ENCODE measurements at regions not wholly inside any gene's neighbourhood (a gene's known extent, or its start where the extent isn't known, plus 50 kb on each side); places are given as distances from the start of the nearest gene placed in this dataset.
"Not testable (repeated sequence)": the region's sequence is repeated elsewhere in the genome, so short reads cannot be mapped to it uniquely, and the experiment has no call there.

DNA sequence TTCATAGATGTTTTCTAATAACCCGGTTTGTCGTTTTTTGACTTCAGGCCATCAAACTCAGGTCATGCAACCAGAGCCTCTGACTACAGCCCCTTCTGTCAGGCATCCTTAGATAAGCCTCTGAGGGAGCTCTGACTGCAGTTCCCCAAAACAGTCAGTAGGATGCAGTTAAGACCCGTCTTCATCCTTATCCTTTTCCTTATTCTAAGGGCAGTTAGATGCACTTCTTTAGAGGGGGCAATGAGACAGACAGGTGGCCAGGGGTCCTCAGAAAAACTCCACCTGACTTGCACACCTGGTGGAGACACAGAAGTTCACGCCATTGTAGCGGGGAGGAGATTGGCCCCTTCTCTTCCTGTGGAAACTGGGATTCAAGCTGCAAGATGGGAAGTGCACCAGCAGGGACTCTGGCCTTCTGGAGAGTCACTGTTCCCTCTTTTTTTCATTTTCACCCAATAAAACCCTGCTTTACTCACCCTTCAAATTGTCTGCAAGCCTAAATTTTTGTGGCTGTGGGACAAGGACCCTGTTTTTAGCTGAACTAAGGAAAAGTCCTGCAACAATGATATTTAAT, 104.8 kb upstream of the TFPI start:
- DNase-seq (no peak), ATAC-seq (no peak)
- intact Hi-C loops (cut with DNase I, micrococcal nuclease) = no loop called here

DNA sequence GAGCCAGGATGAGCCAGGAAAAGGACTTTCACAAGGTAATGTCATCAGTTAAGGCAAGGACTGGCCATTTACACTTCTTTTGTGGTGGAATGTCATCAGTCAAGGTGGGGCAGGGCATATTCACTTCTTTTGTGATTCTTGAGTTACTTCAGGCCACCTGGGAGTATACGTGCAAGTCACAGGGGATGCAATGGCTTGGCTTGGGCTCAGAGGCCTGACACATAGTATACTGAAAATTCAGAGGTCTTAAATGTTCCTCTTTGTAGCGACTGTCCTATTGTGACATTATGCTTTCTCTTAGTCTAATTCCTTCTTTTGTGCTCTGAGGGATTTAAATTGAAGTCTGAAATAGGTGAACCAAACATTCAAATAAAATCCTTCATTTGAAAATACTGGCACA, 121.8 kb upstream of the TFPI start:
- ATAC-seq; DNase-seq; intact Hi-C loops (cut with DNase I, micrococcal nuclease): not testable (repeated sequence)

DNA sequence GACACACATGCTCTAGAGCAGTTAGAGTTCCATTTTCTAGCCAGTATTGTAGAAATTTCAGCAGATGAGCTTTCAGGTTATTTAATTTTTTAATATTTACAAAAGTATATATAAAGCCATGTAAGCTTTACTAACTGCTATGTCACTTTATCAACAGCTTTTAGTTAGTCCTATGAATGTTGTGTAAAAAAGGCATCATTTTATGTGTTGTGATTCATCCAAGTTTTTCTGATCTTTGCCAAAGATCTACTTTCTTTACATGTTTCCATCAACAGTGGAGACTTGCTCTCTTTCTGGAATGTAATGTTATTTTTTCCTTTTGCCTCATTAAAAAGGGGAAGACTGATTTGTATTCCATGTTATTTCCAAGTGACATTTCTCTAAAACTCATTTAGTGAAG, 125.2 kb upstream of the TFPI start:
- intact Hi-C loops (cut with DNase I, micrococcal nuclease) = no loop called here
- ATAC-seq (no peak), DNase-seq (no peak)

DNA sequence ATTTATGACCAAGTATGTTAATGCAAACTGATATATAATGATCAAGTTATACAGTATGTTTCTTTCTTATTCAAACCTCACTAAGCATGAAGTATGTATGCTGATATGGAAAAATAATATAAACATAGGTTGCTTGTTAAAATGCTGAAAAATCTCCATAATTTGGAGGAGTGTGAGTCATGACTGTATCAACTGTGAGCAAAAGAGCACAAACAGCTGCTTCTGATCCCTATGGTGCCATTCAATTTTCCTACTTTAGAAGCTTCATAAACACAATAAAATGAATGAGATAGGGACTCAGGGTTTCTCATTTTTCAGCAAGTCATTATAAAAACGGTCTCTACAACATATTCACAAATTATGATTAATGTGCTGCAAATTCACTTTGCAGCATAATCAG, 129.9 kb upstream of the TFPI start:
- intact Hi-C loops (cut with DNase I, micrococcal nuclease) = no loop called here
- DNase-seq = no peak
- no peak for ATAC-seq

DNA sequence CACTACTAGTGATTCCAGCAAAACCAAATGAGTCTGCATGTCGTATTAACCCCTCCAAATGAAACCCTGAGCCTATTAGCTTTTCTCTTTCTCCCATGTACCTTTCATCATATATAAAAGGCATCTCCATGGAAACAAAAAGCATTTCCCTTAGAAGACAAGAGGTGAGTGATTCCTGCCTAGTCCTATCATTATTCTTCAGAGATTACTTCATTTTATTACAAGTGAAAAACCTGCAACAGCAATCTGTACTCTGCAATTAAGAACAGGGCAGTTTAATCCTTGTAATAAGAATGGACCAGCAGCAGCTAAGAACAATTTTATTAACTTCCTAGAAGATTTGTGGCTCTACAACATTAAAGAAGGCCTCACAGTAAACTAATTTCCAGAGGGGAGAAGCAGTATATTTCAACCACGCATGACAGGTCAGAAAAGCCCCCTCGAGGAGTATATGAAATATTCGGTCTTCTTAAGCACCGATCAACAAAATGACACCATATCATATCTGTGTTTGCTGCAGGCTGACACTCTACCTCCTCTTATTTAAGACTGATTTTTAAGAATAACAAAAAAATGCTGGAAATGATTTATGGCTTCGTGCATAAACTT, 132.3 kb upstream of the TFPI start:
- no peak for DNase-seq

DNA sequence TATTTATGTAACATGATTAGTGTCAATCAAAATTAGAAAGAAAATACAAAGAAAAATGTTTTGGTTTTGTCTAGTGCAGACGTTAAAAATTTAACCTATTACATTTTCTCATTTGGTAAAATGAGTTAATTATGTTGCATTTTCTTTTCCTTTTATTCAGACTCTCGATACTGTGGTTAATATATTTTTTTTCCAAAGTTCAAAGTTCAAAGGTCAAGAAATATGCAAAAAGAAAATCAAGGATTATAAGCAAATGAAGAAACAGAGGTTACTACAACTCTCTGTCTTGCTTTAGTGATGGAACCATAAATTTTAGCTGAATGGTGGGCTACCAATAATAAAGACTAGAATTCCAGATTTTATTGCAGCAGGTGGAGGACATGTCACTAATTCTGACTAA, 133.3 kb upstream of the TFPI start:
- intact Hi-C loops (cut with DNase I, micrococcal nuclease) = no loop called here
- ATAC-seq (no peak), DNase-seq (no peak)

More for the DNA sequence above, 132.3 kb upstream of the TFPI start:
- intact Hi-C loops (cut with DNase I, micrococcal nuclease) = no loop called here
- no peak for ATAC-seq

DNA sequence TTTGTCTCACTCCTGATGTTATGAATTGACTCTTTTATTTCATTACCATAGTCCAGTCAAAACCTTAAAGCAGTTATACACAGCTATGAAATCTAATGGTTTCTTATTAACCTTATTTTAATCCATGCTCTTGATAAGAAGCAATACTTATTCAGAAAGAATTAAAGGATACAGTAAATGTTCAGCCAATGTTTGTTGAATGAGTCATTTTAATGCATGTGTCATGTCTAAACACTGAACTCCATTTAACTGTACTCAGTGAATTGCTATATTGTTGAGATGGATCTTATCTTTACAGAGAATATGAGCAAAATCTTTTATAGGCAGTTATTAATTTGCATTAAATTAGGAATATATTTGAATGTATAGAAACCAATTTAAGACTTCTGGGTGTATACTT, 135.1 kb upstream of the TFPI start:
- DNase-seq (no peak), ATAC-seq (no peak)
- intact Hi-C loops (cut with DNase I, micrococcal nuclease) = no loop called here

DNA sequence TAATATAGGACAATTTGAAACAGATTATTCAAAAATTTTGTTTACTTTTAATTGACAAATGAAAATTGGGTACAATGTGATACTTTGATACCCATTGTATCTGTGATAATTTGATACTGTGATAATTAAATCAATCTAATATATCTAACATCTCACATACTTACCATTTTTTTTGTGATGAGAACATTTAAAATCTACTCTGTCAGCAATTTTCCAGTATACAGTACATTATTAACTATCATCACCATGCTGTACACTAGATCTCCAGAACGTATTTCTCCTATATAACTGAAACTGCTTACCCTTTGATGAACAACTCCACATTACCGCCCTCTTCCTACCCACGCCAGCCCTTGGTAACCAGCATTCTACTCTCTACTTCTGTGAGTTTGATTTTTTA, 139.7 kb upstream of the TFPI start:
- intact Hi-C loops (cut with DNase I, micrococcal nuclease) = no loop called here
- ATAC-seq (no peak), DNase-seq (no peak)

DNA sequence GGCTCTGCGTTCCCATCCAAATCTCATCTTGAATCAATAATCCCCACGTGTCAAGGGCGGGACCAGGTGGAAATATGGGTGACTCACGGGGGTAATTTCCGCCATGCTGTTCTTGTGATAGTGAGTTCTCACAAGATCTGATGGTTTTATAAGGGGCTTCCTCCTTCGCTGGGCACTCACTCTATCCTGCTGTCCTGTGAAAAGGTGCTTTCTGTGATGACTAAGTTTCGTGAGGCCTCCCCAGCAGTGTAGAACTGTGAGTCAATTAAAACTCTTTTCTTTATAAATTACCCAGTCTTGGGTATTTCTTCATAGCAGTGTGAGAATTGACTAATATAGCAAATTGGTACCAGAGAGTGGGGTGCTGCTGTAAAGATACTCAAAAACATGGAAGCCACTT, 142.4 kb upstream of the TFPI start:
- DNase-seq; ATAC-seq; intact Hi-C loops (cut with DNase I, micrococcal nuclease): not testable (repeated sequence)

DNA sequence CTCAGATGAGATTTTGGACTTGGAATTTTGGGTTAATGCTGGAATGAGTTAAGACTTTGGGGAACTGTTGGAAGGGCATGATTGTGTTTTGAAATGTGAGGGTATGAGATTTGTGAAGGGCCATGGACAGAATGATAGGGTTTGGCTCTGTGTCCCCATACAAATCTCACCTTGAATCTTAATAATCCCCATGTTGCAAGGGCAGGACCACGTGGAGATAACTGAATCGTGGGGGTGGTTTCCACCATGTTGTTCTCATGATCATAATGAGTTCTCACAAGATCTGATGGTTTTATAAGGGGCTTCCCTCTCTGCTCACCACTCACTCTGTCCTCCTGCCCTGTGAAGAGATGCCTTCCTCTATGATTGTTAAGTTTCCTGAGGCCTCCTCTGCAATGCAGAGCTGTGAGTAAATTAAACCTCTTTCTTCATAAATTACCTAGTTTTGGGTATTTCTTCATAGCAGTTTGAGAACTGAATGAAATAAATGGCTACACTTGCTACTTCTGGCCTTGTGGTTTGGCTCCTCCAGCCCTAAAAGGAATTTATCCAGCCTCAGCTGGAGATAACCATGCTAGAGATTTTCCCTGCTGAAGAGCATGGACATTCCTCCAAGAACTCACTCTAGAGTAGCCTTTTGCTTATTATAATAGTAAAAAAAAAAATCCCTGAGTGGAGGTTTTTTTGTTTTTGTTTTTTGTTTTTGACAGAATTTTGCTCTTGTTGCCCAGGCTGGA, 144.3 kb upstream of the TFPI start:
- intact Hi-C loops (cut with DNase I, micrococcal nuclease) = no loop called here
- no peak for DNase-seq
- ATAC-seq = no peak

DNA sequence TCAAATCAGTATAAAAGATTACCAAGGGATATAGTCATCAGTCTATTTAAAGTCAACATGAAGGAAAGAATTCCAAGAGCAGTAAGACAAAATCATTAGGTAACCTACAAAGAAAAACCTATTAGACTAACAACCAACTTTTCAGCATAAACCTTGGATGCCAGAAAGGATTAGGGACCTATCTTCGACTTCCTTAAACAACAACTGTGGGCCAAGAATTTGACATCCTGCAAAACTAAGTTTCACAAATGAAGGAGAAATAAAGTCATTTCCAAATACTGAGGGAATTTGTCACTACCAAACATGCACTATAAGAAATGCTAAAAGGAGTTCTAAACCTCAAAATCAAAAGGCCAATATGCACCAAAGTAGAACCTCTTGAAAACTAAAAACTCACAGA, 147.9 kb upstream of the TFPI start:
- intact Hi-C loops (cut with DNase I, micrococcal nuclease) = no loop called here
- ATAC-seq (no peak), DNase-seq (no peak)

DNA sequence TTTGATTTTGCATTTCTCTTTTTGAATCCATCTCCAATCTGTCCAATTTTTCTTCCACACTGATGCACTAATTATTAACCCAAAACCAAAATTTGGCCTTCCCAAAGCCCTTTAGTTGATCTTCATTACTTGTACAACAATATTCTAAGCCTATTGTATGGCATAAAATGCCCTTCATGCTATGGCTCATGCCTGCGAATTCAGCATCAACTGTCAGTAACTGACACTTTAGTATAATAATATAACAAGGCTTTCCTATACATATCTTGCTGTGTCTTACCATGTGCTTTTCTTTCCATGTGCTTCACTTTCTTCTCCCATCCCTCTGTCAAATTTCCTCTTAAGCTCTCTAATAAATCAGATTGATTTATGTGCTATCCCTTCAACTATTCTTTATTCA, 154.0 kb upstream of the TFPI start:
- DNase-seq (no peak), ATAC-seq (no peak)
- intact Hi-C loops (cut with DNase I, micrococcal nuclease) = no loop called here

DNA sequence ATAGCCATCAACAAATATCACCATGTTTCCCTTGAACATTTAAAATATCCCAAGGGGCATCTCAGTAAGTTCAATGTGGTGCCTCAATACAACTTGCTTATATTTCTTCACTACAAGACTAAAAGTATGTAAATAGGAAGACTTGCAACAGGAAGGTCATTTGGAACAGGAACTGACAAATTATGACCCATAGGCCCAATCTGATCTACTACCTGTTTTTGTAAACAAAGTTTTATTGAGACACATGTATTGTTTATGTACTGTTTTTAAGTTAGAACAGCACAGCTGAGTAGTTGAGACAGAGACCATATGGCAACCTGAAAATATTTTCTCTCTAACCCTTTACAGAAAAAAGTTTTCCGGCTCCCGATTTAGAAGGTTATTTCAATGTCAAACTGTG, 154.8 kb upstream of the TFPI start:
- intact Hi-C loops (cut with DNase I, micrococcal nuclease) = no loop called here
- ATAC-seq = no peak
- no peak for DNase-seq

DNA sequence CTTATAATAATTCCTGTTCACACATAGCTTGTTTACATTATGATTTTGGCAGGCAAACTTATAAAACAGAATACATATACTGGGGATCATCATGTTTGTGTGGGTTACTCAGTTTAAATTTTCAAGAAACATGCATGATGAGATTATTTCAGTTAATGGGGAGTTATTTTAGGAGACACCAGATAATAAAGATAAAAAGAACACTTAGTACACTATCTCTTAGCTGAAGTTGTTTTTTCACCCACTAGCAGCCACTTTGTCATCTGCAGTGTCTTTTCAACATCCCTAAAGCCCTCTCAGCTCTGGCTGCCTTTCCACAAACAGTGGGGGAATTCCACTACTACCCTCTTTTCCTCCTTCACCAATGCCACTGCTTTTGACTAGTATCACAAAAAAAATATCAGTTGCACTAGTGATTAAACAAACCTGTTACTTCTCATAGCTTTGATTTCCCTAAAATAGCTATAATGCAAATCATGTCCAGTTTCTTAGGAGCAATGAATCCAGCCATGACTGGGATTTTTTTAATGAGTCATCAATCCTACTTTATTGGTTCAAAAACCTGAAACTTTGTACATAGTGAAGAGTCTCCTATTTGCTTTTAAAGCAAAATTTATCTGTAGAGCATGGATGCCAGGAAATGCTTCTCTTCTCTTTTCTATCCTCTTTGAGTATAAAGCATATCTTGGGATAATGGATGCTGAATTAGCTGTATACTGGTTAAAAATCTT, 156.7 kb upstream of the TFPI start:
- DNase-seq (no peak), ATAC-seq (no peak)
- intact Hi-C loops (cut with DNase I, micrococcal nuclease) = no loop called here

DNA sequence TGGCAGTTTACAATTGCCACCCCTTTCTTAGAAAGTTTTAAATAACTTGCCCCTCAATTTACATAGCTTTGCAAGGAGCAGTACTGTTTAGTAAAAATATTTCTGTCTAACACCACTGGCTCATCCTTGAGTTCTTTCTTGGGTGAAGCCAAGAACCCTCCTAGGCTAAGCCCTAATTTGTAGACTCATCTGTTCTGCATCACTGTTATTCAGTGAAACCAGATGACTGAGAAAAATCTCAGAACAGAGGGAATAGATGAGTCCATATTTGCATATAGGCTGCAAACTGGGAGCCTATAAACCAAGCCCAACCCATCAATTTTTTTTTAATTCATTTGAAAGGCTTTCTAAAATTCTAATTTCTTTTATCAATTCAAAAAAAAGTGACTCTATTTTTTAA, 161.4 kb upstream of the TFPI start:
- intact Hi-C loops (cut with DNase I, micrococcal nuclease) = no loop called here
- DNase-seq (no peak), ATAC-seq (no peak)

DNA sequence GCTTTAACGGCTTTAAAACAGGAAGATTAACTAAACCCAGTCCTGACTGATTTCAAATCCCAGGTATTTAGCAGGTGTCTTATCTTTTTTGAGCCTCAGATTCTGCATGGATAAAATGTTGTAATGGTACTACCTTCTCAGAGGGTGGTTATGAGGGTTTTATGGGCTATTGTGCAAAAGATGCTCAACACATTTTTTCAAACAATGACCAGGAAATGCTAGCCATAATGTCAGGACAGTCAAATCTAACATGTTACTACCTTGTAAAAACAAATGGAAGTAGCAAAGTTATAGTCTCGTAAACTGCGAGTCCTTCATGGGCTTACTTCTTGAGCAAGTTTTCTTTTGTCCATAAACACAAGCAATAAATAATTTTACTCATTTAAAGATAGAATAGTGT, 162.1 kb upstream of the TFPI start:
- DNase-seq (no peak), ATAC-seq (peak; percentile 31)
- intact Hi-C loops (cut with DNase I, micrococcal nuclease) = no loop called here

DNA sequence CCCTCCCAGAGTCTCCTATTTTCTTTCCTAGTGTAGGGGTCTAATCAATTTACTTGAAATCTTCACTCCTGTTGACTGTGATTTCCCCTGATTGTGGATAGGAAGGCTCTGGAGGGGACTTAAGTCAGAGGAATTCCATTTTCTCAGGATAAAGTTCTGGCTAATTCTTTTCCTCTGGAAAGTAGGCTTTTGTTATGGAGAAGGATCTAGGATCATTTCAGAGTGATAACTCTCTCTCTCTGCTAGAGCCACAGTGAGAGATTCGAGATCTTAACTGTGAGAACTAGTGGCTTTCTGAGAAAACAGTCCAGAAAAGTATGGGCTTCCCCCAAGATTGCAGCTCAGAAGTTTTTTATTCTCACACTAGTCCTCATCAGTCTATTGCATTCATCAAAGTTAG, 163.9 kb upstream of the TFPI start:
- ATAC-seq (no peak), DNase-seq (no peak)
- intact Hi-C loops (cut with DNase I, micrococcal nuclease) = no loop called here

DNA sequence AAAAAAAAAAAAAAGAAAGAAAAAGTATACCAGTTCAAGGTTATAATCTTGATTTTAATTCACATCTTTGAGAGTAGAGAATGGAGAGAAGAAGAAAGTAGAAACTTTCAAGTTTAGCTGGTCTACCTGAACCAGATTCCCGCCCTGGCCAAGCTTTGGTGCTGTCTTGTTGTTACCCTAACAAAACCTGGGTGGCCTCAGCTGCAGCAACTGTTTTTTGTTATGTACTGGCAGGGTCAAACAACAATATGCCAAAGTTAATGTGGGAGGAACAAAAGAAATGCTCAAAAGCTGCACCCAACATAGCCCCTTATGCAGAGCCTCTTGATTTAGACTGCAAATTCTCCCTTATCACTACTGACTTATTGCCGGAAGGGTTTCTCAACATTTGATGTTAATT, 165.3 kb upstream of the TFPI start:
- DNase-seq = no peak
- intact Hi-C loops (cut with DNase I, micrococcal nuclease) = no loop called here
- no peak for ATAC-seq

DNA sequence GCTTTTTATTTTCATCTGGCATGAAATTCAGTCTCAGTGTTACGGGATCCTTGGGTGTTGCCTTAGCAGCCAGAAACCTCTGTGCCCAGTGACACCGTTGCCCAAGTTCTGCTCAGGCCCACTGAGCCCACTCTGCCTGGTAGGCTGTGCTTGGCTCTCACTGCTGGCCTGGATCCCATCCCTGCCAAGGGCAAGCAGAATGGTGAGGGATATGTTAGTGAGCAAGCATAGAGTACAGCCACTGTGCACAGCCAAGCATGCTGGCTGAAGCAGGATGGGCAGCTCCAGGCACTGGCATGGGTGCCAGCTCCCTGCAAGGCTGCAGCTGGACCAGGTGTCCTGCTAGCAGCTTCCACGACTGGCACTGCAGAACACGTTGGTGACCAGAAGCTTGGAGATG, 194.7 kb upstream of the TFPI start:
- DNase-seq = no peak
- intact Hi-C loops (cut with DNase I, micrococcal nuclease) = no loop called here
- no peak for ATAC-seq

DNA sequence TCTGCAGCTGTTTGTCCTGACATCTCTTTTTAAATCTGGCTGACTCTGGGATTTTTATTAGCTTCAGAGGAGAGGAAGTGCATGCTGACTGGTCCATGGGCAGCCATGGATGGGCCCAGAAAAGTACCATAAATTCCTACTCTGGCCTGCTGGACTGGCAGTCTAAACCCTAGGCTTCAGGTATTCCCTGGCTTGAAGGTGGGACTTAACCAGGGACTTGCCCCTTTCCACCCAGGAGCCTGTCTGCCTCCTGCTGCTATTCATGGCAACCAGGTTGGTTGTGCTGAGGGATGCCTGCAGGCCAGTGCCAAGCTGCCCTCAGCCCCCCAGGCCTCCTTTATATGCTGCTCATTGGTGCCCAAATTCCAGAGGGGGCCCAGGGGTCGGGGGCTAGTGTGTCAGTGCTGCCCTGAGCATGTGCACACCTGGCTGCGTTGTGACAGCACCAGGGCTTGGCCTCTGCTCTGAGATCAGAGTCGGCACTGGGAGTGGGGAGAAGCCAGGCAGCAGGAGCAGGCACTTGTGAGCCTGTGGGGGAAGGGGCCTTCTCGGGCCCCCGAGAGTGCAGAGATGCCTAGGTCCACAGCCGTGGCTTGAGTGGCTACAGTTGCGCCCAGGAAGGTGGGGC, 195.7 kb upstream of the TFPI start:
- no peak for ATAC-seq

More for the DNA sequence above, 195.7 kb upstream of the TFPI start:
- intact Hi-C loops (cut with DNase I, micrococcal nuclease) = no loop called here
- DNase-seq = no peak

Data from left colon (tissue), 2 donors.